CD4-positive, alpha-beta T cell (primary cell): ENCODE measurements at regions not wholly inside any gene's neighbourhood (a gene's known extent, or its start where the extent isn't known, plus 50 kb on each side); places are given as distances from the start of the nearest gene placed in this dataset.

Experiments used
- ATAC-seq: fragments of 200-7000 bp; cut with Tn5 transposase; one replicate; pipeline ENCODE4 v1.10.0; 2022; ENCODE audit warnings: mild to moderate bottlenecking; ENCODE audit not compliant: poor library complexity
- CTCF ChIA-PET: fragments of 350-600 bp; sonication (Branson Sonifier 250); formaldehyde crosslinking; loops from one replicate; lab custom pipeline; 2021; ENCODE audit warnings: antibody characterized with exemption, inconsistent platforms; lab: Charles Lee
- POLR2A ChIA-PET: fragments of 350-600 bp; sonication (Branson Sonifier 250); formaldehyde crosslinking; loops from one replicate; lab custom pipeline; 2021; ENCODE audit warnings: antibody characterized with exemption, inconsistent platforms; lab: Charles Lee
- DNase-seq, 14 experiments: peaks; one replicate each; pipeline ENCODE4 v3.0.0-alpha.2; 2013 to 2020; ENCODE audit warnings: mixed read lengths in 2 of 14
- H3K27ac ChIP-seq, 2 donors: one replicate each; pipeline versions ENCODE4 v1.5.1 to v1.7.0; 2013; ENCODE audit warnings: low read length in 2 of 2, low read depth in 1 of 2, mild to moderate bottlenecking in 1 of 2
- H3K27me3 ChIP-seq, 2 experiments: 1 replicate in 1 of 2; 2 replicates in 1 of 2; pipeline versions ENCODE4 v1.6.1 to v1.7.0; 2013; ENCODE audit warnings: low read length in 2 of 2, control low read depth in 1 of 2, mild to moderate bottlenecking in 1 of 2, moderate library complexity in 1 of 2; ENCODE audit not compliant: insufficient read depth in 2 of 2, control insufficient read depth in 1 of 2
- H3K36me3 ChIP-seq: one replicate; pipeline ENCODE4 v1.6.1; 2013; ENCODE audit warnings: low read length, control low read depth; ENCODE audit not compliant: insufficient read depth
- H3K4me1 ChIP-seq: one replicate; pipeline ENCODE4 v1.6.1; 2013; ENCODE audit warnings: low read length, control low read depth; ENCODE audit not compliant: insufficient read depth
- H3K4me3 ChIP-seq: one replicate; pipeline ENCODE4 v1.5.1; 2013; ENCODE audit warnings: mild to moderate bottlenecking, low read length, moderate library complexity
- H3K9me3 ChIP-seq, 2 experiments: 1 replicate in 1 of 2; 2 replicates in 1 of 2; pipeline versions ENCODE4 v1.6.1 to v1.7.0; 2013; ENCODE audit warnings: low read length in 2 of 2, mild to moderate bottlenecking in 2 of 2, control low read depth in 1 of 2, moderate library complexity in 1 of 2; ENCODE audit not compliant: control insufficient read depth in 1 of 2, insufficient read depth in 1 of 2
- H3K27ac Mint-ChIP-seq: one replicate; pipeline ENCODE4 v1.8.0; 2020; ENCODE audit warnings: mixed read lengths
- H3K27me3 Mint-ChIP-seq: one replicate; pipeline ENCODE4 v1.8.0; 2021; ENCODE audit warnings: mixed read lengths
- H3K36me3 Mint-ChIP-seq: one replicate; pipeline ENCODE4 v1.8.0; 2021; ENCODE audit warnings: low read depth, mixed read lengths
- H3K4me1 Mint-ChIP-seq: one replicate; pipeline ENCODE4 v1.8.0; 2021; ENCODE audit warnings: low read depth, mixed read lengths
- H3K4me3 Mint-ChIP-seq: one replicate; pipeline ENCODE4 v1.8.0; 2020; ENCODE audit warnings: mild to moderate bottlenecking, mixed read lengths
- H3K9me3 Mint-ChIP-seq: one replicate; pipeline ENCODE4 v1.8.0; 2020; ENCODE audit warnings: mixed read lengths
- CTCF ChIP-seq: fragments of 200-600 bp; IDR thresholded peaks from one replicate; pipeline ENCODE4 v1.8.0; 2022; ENCODE audit warnings: antibody characterized with exemption, mild to moderate bottlenecking
- intact Hi-C, 2 experiments: fragments of 100-400 bp; cut with DNase I in 1 of 2; cut with micrococcal nuclease in 1 of 2; formaldehyde crosslinking; loops; one replicate each; pipeline versions ENCODE4 v1.15.1 to v1.9.0; 2023 to 2025; cut with DNase I, micrococcal nuclease

- Mint-ChIP-seq H3K9me3 (no peaks in the 10 kb centered on the region), H3K27ac (no peak overlapping the region), H3K4me3 (no peak overlapping the region), H3K36me3 (no peaks in the 10 kb centered on the region), H3K4me1 (no peaks in the 10 kb centered on the region), H3K27me3 (peaks cover 8% of the 10 kb centered on the region)
- peaks cover 0 to 3% of the 10 kb centered on the region in 2 experiments for H3K9me3 ChIP-seq
- H3K36me3 ChIP-seq: no peaks in the 10 kb centered on the region
- DNase-seq (no peak), ATAC-seq (no peak)
- intact Hi-C loops: no loop called here
- no peak overlapping the region for H3K27ac ChIP-seq
- CTCF ChIA-PET: no interaction called here
- H3K4me1 ChIP-seq: no peaks in the 10 kb centered on the region
- H3K4me3 ChIP-seq: no peak overlapping the region
- no peaks in the 10 kb centered on the region for H3K27me3 ChIP-seq
- no peak for TF ChIP-seq CTCF
- POLR2A ChIA-PET: no interaction called here
These were observed 426.6 kb upstream of the SULF2 start for GRCh38 chr20:48211847-48212246.

GRCh38 chr20:48211238-48211637, 426.0 kb upstream of the SULF2 start:
- no peaks in the 10 kb centered on the region for H3K36me3 Mint-ChIP-seq
- no peak overlapping the region for H3K4me3 ChIP-seq
- ChIA-PET CTCF (no interaction called here), POLR2A (no interaction called here)
- no peaks in the 10 kb centered on the region for H3K36me3 ChIP-seq
- intact Hi-C loops: no loop called here
- no peak overlapping the region for H3K27ac ChIP-seq
- H3K4me1 Mint-ChIP-seq: no peaks in the 10 kb centered on the region
- no peaks in the 10 kb centered on the region for H3K4me1 ChIP-seq
- DNase-seq: no peak
- H3K4me3 Mint-ChIP-seq: no peak overlapping the region
- H3K27me3 ChIP-seq: no peaks in the 10 kb centered on the region
- ATAC-seq: no peak
- TF ChIP-seq CTCF: no peak
- H3K9me3 ChIP-seq: peaks cover 0 to 3% of the 10 kb centered on the region in 2 experiments
- no peaks in the 10 kb centered on the region for H3K9me3 Mint-ChIP-seq
- H3K27ac Mint-ChIP-seq: no peak overlapping the region
- H3K27me3 Mint-ChIP-seq: peaks cover 8% of the 10 kb centered on the region

GRCh38 chr20:48210111-48211027, 425.1 kb upstream of the SULF2 start:
- Mint-ChIP-seq H3K4me3 (no peak overlapping the region), H3K4me1 (no peaks in the 10 kb centered on the region), H3K9me3 (no peaks in the 10 kb centered on the region), H3K27me3 (peaks cover 8% of the 10 kb centered on the region), H3K36me3 (no peaks in the 10 kb centered on the region), H3K27ac (no peak overlapping the region)
- ATAC-seq: no peak
- Histone ChIP-seq H3K9me3 (peaks cover 0 to 3% of the 10 kb centered on the region in 2 experiments), H3K4me1 (no peaks in the 10 kb centered on the region), H3K27me3 (no peaks in the 10 kb centered on the region), H3K27ac (no peak overlapping the region), H3K4me3 (no peak overlapping the region), H3K36me3 (no peaks in the 10 kb centered on the region)
- intact Hi-C loops: no loop called here
- no peak for TF ChIP-seq CTCF
- ChIA-PET POLR2A (no interaction called here), CTCF (no interaction called here)
- no peak for DNase-seq
